GM23338 (cell line): ENCODE measurements at regions not wholly inside any gene's neighbourhood (a gene's known extent, or its start where the extent isn't known, plus 50 kb on each side); places are given as distances from the start of the nearest gene placed in this dataset.

Experiments
- ATAC-seq: fragments of 200-7000 bp; cut with Tn5 transposase; 3 replicates; pipeline ENCODE4 v1.9.1; 2020
- DNase-seq: peaks from one replicate; pipeline ENCODE4 v3.0.0-alpha.2; 2015; ENCODE audit warnings: low spot score
- H2AFZ ChIP-seq: fragments of 200-600 bp; sonication (generic); 2 replicates; pipeline ENCODE4 v1.8.0; 2016; ENCODE audit warnings: antibody characterized with exemption, mild to moderate bottlenecking, moderate library complexity
- H3F3A ChIP-seq: fragments of 200-600 bp; sonication (generic); replicated peaks from 2 replicates; pipeline ENCODE4 v1.8.0; 2017; ENCODE audit warnings: antibody characterized with exemption, mixed run types, low read depth
- H3K27ac ChIP-seq: fragments of 200-600 bp; sonication (generic); 2 replicates; pipeline ENCODE4 v1.6.1; 2016; ENCODE audit warnings: low read depth
- H3K27me3 ChIP-seq: fragments of 200-600 bp; sonication (generic); 2 replicates; pipeline ENCODE4 v1.8.0; 2016; ENCODE audit warnings: mild to moderate bottlenecking, mixed run types, moderate library complexity; ENCODE audit not compliant: insufficient read depth
- H3K36me3 ChIP-seq: fragments of 200-600 bp; sonication (generic); 2 replicates; pipeline ENCODE4 v1.8.0; 2016; ENCODE audit warnings: mild to moderate bottlenecking; ENCODE audit not compliant: insufficient read depth
- H3K4me1 ChIP-seq: fragments of 200-600 bp; sonication (generic); 2 replicates; pipeline ENCODE4 v1.8.0; 2016; ENCODE audit warnings: mild to moderate bottlenecking, moderate library complexity; ENCODE audit not compliant: insufficient read depth
- H3K4me2 ChIP-seq: fragments of 200-600 bp; sonication (generic); 2 replicates; pipeline ENCODE4 v1.7.1; 2017; ENCODE audit warnings: mixed run types
- H3K4me3 ChIP-seq: fragments of 200-600 bp; sonication (generic); 2 replicates; pipeline ENCODE4 v1.6.1; 2016; ENCODE audit warnings: mixed run types
- H3K79me2 ChIP-seq: fragments of 200-600 bp; sonication (generic); replicated peaks from 2 replicates; pipeline ENCODE4 v1.8.0; 2017; ENCODE audit warnings: mild to moderate bottlenecking; ENCODE audit not compliant: insufficient read depth
- H3K9me2 ChIP-seq: fragments of 200-600 bp; sonication (generic); 2 replicates; pipeline ENCODE4 v1.8.0; 2017; ENCODE audit not compliant: insufficient read depth
- H4K20me1 ChIP-seq: fragments of 200-600 bp; sonication (generic); replicated peaks from 2 replicates; pipeline ENCODE4 v1.8.0; 2017; ENCODE audit warnings: mild to moderate bottlenecking; ENCODE audit not compliant: insufficient read depth
- H3K27ac Mint-ChIP-seq: 2 replicates; pipeline ENCODE4 v1.8.0; 2020; ENCODE audit warnings: inconsistent platforms, mild to moderate bottlenecking, moderate library complexity, mixed read lengths
- H3K27me3 Mint-ChIP-seq: 3 replicates; pipeline ENCODE4 v1.8.0; 2022; ENCODE audit warnings: low read depth, mild to moderate bottlenecking, moderate library complexity, mixed read lengths, inconsistent platforms; ENCODE audit not compliant: insufficient read depth, poor library complexity
- H3K36me3 Mint-ChIP-seq: 3 replicates; pipeline ENCODE4 v1.8.0; 2021; ENCODE audit warnings: low read depth, mild to moderate bottlenecking, inconsistent platforms, moderate library complexity, mixed read lengths
- H3K4me1 Mint-ChIP-seq: 3 replicates; pipeline ENCODE4 v1.8.0; 2020; ENCODE audit warnings: mild to moderate bottlenecking, inconsistent platforms, mixed read lengths
- H3K4me3 Mint-ChIP-seq: 3 replicates; pipeline ENCODE4 v1.8.0; 2021; ENCODE audit warnings: moderate library complexity, mild to moderate bottlenecking, inconsistent platforms, mixed read lengths
- H3K9me3 Mint-ChIP-seq: 3 replicates; pipeline ENCODE4 v1.8.0; 2020; ENCODE audit warnings: moderate library complexity, mild to moderate bottlenecking, inconsistent platforms, mixed read lengths
- CREB1 ChIP-seq: fragments of 250-450 bp; sonication (Bioruptor Pico); IDR thresholded peaks from 2 replicates; pipeline ENCODE4 v1.5.0; 2020; ENCODE audit warnings: low read depth, mild to moderate bottlenecking, moderate library complexity
- EZH2 ChIP-seq: fragments of 200-600 bp; sonication (generic); IDR thresholded peaks from one replicate; pipeline ENCODE4 v1.8.0; 2017; ENCODE audit warnings: antibody characterized with exemption, mild to moderate bottlenecking, low read depth; ENCODE audit not compliant: unreplicated experiment
- EZH2phosphoT487 ChIP-seq: fragments of 200-600 bp; sonication (generic); IDR thresholded peaks from one replicate; pipeline ENCODE4 v1.8.1; 2018; ENCODE audit warnings: antibody characterized with exemption; ENCODE audit not compliant: unreplicated experiment
- NANOG ChIP-seq: IDR thresholded peaks from 2 replicates; pipeline ENCODE4 v1.6.1; 2016; ENCODE audit warnings: antibody characterized with exemption, borderline replicate concordance
- POLR2AphosphoS5 ChIP-seq: IDR thresholded peaks from 2 replicates; pipeline ENCODE4 v1.6.1; 2016; ENCODE audit warnings: antibody characterized with exemption, low read depth
- STAT1 ChIP-seq: IDR thresholded peaks from one replicate; pipeline ENCODE4 v1.6.1; 2016; ENCODE audit warnings: antibody characterized with exemption; ENCODE audit not compliant: unreplicated experiment
- ZNF114 ChIP-seq: fragments of 250-450 bp; sonication (Bioruptor Pico); IDR thresholded peaks from 2 replicates; pipeline ENCODE4 v1.5.0; 2020; ENCODE audit warnings: mild to moderate bottlenecking, moderate library complexity
- ZNF331 ChIP-seq: fragments of 250-450 bp; sonication (Bioruptor Pico); IDR thresholded peaks from 2 replicates; pipeline ENCODE4 v1.5.0; 2020; ENCODE audit warnings: low read depth, mild to moderate bottlenecking, moderate library complexity
- TF ChIP-seq, protein P1 (sequence below), 2 experiments: fragments of 200-600 bp in 1 of 2; sonication (generic) in 1 of 2; conservative IDR thresholded peaks; 2 replicates each; pipeline versions ENCODE4 v1.5.1 to v1.6.1; 2016 to 2017; ENCODE audit warnings: antibody characterized with exemption in 2 of 2, low read depth in 2 of 2, mild to moderate bottlenecking in 2 of 2, moderate library complexity in 1 of 2
- TF ChIP-seq, protein P2 (sequence below): IDR thresholded peaks from one replicate; pipeline ENCODE4 v1.6.1; 2018; ENCODE audit warnings: antibody characterized with exemption; ENCODE audit not compliant: unreplicated experiment
- TF ChIP-seq, protein P3 (sequence below): IDR thresholded peaks from 2 replicates; pipeline ENCODE4 v1.6.1; 2016; ENCODE audit warnings: antibody characterized with exemption

DNA sequence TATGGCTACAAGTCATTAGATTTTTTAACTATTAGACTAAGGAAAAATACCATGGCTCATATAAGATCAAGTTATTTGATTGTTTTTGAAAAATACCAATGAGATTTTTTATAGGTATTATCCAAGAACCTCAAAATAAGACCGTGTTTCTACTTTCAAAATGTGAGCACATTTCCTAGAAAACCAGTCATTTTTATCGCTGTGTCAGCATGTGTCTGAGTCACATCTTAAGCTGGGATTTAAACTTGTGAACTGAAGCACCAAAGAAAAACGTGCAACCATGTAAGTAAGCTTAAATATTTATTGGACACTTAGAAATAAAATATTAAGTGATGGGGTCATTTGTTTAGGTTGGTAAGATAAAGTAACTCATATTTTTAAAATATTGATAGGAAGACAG lies 1676.0 kb upstream of the NUDT12 start:
- H3K4me3 ChIP-seq, result no peak overlapping the region
- ATAC-seq (no peak), DNase-seq (no peak)
- Mint-ChIP-seq H3K36me3 (no peaks in the 10 kb centered on the region), H3K4me3 (no peak overlapping the region), H3K4me1 (no peaks in the 10 kb centered on the region), H3K27ac (no peak overlapping the region), H3K9me3 (no peaks in the 10 kb centered on the region), H3K27me3 (no peaks in the 10 kb centered on the region)
- H2AFZ ChIP-seq, result no peak overlapping the region
- no peaks in the 10 kb centered on the region for H4K20me1 ChIP-seq
- H3K79me2 ChIP-seq, result no peaks in the 10 kb centered on the region
- H3K9me2 ChIP-seq, result no peaks in the 10 kb centered on the region
- TF ChIP-seq ZNF114 (no peak), EZH2 (no peak), ZNF331 (CRISPR knock-in tag) (no peak)
- TF ChIP-seq, protein P1, sequence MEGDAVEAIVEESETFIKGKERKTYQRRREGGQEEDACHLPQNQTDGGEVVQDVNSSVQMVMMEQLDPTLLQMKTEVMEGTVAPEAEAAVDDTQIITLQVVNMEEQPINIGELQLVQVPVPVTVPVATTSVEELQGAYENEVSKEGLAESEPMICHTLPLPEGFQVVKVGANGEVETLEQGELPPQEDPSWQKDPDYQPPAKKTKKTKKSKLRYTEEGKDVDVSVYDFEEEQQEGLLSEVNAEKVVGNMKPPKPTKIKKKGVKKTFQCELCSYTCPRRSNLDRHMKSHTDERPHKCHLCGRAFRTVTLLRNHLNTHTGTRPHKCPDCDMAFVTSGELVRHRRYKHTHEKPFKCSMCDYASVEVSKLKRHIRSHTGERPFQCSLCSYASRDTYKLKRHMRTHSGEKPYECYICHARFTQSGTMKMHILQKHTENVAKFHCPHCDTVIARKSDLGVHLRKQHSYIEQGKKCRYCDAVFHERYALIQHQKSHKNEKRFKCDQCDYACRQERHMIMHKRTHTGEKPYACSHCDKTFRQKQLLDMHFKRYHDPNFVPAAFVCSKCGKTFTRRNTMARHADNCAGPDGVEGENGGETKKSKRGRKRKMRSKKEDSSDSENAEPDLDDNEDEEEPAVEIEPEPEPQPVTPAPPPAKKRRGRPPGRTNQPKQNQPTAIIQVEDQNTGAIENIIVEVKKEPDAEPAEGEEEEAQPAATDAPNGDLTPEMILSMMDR (conservative IDR thresholded peaks at IDR 0.05; ENCODE audit: low read depth in 2 of 2), result no peak
- TF ChIP-seq, protein P2, sequence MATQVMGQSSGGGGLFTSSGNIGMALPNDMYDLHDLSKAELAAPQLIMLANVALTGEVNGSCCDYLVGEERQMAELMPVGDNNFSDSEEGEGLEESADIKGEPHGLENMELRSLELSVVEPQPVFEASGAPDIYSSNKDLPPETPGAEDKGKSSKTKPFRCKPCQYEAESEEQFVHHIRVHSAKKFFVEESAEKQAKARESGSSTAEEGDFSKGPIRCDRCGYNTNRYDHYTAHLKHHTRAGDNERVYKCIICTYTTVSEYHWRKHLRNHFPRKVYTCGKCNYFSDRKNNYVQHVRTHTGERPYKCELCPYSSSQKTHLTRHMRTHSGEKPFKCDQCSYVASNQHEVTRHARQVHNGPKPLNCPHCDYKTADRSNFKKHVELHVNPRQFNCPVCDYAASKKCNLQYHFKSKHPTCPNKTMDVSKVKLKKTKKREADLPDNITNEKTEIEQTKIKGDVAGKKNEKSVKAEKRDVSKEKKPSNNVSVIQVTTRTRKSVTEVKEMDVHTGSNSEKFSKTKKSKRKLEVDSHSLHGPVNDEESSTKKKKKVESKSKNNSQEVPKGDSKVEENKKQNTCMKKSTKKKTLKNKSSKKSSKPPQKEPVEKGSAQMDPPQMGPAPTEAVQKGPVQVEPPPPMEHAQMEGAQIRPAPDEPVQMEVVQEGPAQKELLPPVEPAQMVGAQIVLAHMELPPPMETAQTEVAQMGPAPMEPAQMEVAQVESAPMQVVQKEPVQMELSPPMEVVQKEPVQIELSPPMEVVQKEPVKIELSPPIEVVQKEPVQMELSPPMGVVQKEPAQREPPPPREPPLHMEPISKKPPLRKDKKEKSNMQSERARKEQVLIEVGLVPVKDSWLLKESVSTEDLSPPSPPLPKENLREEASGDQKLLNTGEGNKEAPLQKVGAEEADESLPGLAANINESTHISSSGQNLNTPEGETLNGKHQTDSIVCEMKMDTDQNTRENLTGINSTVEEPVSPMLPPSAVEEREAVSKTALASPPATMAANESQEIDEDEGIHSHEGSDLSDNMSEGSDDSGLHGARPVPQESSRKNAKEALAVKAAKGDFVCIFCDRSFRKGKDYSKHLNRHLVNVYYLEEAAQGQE, result no peak
- no peak overlapping the region for H3K27ac ChIP-seq
- no peaks in the 10 kb centered on the region for H3F3A ChIP-seq
- no peaks in the 10 kb centered on the region for H3K4me1 ChIP-seq
- H3K36me3 ChIP-seq, result no peaks in the 10 kb centered on the region
- H3K27me3 ChIP-seq, result no peaks in the 10 kb centered on the region
- H3K4me2 ChIP-seq, result no peak overlapping the region

DNA sequence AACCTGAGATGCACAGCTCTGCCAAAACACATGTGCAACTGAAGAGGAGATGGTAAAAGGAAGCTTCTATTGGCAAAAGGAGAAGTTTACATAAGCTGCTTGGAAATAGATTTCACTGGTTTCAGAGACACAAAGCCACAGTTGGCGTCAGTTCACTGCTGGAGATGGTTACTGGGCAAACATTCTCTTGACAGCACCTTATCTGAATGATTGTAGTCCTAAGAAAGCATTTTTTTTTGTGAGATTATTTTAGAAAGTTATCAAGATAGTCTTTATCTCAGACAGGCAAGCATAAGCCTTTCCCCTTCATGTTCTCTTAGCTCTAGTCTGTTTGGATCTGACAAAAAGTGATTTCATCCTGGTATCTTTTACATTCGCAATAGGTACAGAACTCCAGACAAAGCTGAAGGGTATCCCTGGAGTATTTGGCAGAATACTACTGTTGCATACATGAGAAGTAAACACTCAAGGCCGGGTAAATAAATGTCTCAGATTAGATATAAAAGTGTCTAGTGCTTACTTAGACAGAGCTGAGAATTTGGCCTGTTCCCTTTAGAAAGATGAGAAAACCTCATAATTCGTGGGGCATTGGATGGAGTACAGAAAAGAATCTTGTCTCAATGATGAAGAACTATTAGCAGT lies 1668.0 kb upstream of the NUDT12 start:
- no peak overlapping the region for H3K27ac ChIP-seq
- no peaks in the 10 kb centered on the region for H3K9me2 ChIP-seq
- no peak overlapping the region for H2AFZ ChIP-seq
- no peaks in the 10 kb centered on the region for H3K36me3 Mint-ChIP-seq
- no peak for ATAC-seq
- H3K4me2 ChIP-seq, result no peak overlapping the region
- no peak overlapping the region for H3K4me3 Mint-ChIP-seq
- no peaks in the 10 kb centered on the region for H3F3A ChIP-seq
- no peak overlapping the region for H3K27ac Mint-ChIP-seq
- H4K20me1 ChIP-seq, result no peaks in the 10 kb centered on the region
- H3K4me1 ChIP-seq, result no peaks in the 10 kb centered on the region
- no peaks in the 10 kb centered on the region for H3K27me3 ChIP-seq
- no peak overlapping the region for H3K4me3 ChIP-seq
- H3K79me2 ChIP-seq, result no peaks in the 10 kb centered on the region
- no peak for DNase-seq
- no peaks in the 10 kb centered on the region for H3K27me3 Mint-ChIP-seq
- H3K4me1 Mint-ChIP-seq, result no peaks in the 10 kb centered on the region
- no peaks in the 10 kb centered on the region for H3K9me3 Mint-ChIP-seq
- no peaks in the 10 kb centered on the region for H3K36me3 ChIP-seq
- TF ChIP-seq, protein P3, sequence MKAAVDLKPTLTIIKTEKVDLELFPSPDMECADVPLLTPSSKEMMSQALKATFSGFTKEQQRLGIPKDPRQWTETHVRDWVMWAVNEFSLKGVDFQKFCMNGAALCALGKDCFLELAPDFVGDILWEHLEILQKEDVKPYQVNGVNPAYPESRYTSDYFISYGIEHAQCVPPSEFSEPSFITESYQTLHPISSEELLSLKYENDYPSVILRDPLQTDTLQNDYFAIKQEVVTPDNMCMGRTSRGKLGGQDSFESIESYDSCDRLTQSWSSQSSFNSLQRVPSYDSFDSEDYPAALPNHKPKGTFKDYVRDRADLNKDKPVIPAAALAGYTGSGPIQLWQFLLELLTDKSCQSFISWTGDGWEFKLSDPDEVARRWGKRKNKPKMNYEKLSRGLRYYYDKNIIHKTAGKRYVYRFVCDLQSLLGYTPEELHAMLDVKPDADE, result no peak
- TF ChIP-seq CREB1 (CRISPR knock-in tag), result no peak
- TF ChIP-seq ZNF114, result no peak
- TF ChIP-seq, protein P2, result no peak
- TF ChIP-seq POLR2AphosphoS5, result no peak
- TF ChIP-seq NANOG, result no peak
- no peak for TF ChIP-seq STAT1
- TF ChIP-seq, protein P1 (conservative IDR thresholded peaks at IDR 0.05; ENCODE audit: low read depth in 2 of 2), result no peak
- TF ChIP-seq EZH2phosphoT487, result no peak
